ENCODE measurements at regions not wholly inside any gene's neighbourhood (a gene's known extent, or its start where the extent isn't known, plus 50 kb on each side); places are given as distances from the start of the nearest gene placed in this dataset.

GRCh38 chr4:82268050-82268825, 105.6 kb downstream of the HNRNPD start:
- peak; percentile 87 for TF ChIP-seq CTCF (IDR thresholded peaks at IDR 0.05)
- Mint-ChIP-seq H3K9me3 (ENCODE audit: low read depth) (no peaks in the 10 kb centered on the region), H3K4me1 (ENCODE audit: low read depth) (no peaks in the 10 kb centered on the region), H3K36me3 (ENCODE audit: low read depth) (no peaks in the 10 kb centered on the region), H3K4me3 (ENCODE audit: unreplicated experiment) (no peak overlapping the region), H3K27ac (ENCODE audit: unreplicated experiment) (no peak overlapping the region), H3K27me3 (ENCODE audit: low read depth) (peaks cover 25% of the 10 kb centered on the region)
- no peak for DNase-seq (ENCODE audit: low spot score)

GRCh38 chr4:82267506-82267905, 106.3 kb downstream of the HNRNPD start:
- Mint-ChIP-seq H3K9me3 (ENCODE audit: low read depth) (no peaks in the 10 kb centered on the region), H3K27me3 (ENCODE audit: low read depth) (peaks cover 18% of the 10 kb centered on the region), H3K4me1 (ENCODE audit: low read depth) (no peaks in the 10 kb centered on the region), H3K27ac (ENCODE audit: unreplicated experiment) (no peak overlapping the region), H3K36me3 (ENCODE audit: low read depth) (no peaks in the 10 kb centered on the region), H3K4me3 (ENCODE audit: unreplicated experiment) (no peak overlapping the region)
- DNase-seq (ENCODE audit: low spot score) = no peak
- TF ChIP-seq CTCF (IDR thresholded peaks at IDR 0.05) = no peak

GRCh38 chr4:82266345-82266744, 107.4 kb downstream of the HNRNPD start:
- TF ChIP-seq CTCF (IDR thresholded peaks at IDR 0.05) = no peak
- Mint-ChIP-seq H3K27me3 (ENCODE audit: low read depth) (peaks cover 20% of the 10 kb centered on the region), H3K9me3 (ENCODE audit: low read depth) (no peaks in the 10 kb centered on the region), H3K4me1 (ENCODE audit: low read depth) (no peaks in the 10 kb centered on the region), H3K4me3 (ENCODE audit: unreplicated experiment) (no peak overlapping the region), H3K27ac (ENCODE audit: unreplicated experiment) (no peak overlapping the region), H3K36me3 (ENCODE audit: low read depth) (no peaks in the 10 kb centered on the region)
- no peak for DNase-seq (ENCODE audit: low spot score)

- H3K27ac Mint-ChIP-seq (ENCODE audit: unreplicated experiment) = no peak overlapping the region
Measured at GRCh38 chr4:82261084-82261483, 112.7 kb downstream of the HNRNPD start.

GRCh38 chr4:82260632-82261031, 113.2 kb downstream of the HNRNPD start:
- TF ChIP-seq CTCF (IDR thresholded peaks at IDR 0.05) = no peak
- Mint-ChIP-seq H3K27ac (ENCODE audit: unreplicated experiment) (no peak overlapping the region), H3K4me1 (ENCODE audit: low read depth) (no peaks in the 10 kb centered on the region), H3K27me3 (ENCODE audit: low read depth) (peaks cover 16% of the 10 kb centered on the region), H3K36me3 (ENCODE audit: low read depth) (no peaks in the 10 kb centered on the region), H3K4me3 (ENCODE audit: unreplicated experiment) (no peak overlapping the region), H3K9me3 (ENCODE audit: low read depth) (peaks cover 5% of the 10 kb centered on the region)
- no peak for DNase-seq (ENCODE audit: low spot score)

More at GRCh38 chr4:82261084-82261483, 112.7 kb downstream of the HNRNPD start:
- DNase-seq (ENCODE audit: low spot score) = no peak
- Mint-ChIP-seq H3K4me1 (ENCODE audit: low read depth) (no peaks in the 10 kb centered on the region), H3K36me3 (ENCODE audit: low read depth) (no peaks in the 10 kb centered on the region), H3K27me3 (ENCODE audit: low read depth) (peaks cover 16% of the 10 kb centered on the region), H3K4me3 (ENCODE audit: unreplicated experiment) (no peak overlapping the region), H3K9me3 (ENCODE audit: low read depth) (peaks cover 5% of the 10 kb centered on the region)
- TF ChIP-seq CTCF (IDR thresholded peaks at IDR 0.05) = no peak

Measured in chondrocyte (in vitro differentiated cells).